Suppressor macrophage treated with lipopolysaccharide for 1 hour (primary cell): ENCODE measurements at regions not wholly inside any gene's neighbourhood (a gene's known extent, or its start where the extent isn't known, plus 50 kb on each side); places are given as distances from the start of the nearest gene placed in this dataset.
"Not testable (repeated sequence)": the region's sequence is repeated elsewhere in the genome, so short reads cannot be mapped to it uniquely, and the experiment has no call there.

ENCODE experiments used
- DNase-seq, 3 donors: peaks; one replicate each; pipeline ENCODE4 v3.0.0-alpha.2; 2020 to 2022

DNA sequence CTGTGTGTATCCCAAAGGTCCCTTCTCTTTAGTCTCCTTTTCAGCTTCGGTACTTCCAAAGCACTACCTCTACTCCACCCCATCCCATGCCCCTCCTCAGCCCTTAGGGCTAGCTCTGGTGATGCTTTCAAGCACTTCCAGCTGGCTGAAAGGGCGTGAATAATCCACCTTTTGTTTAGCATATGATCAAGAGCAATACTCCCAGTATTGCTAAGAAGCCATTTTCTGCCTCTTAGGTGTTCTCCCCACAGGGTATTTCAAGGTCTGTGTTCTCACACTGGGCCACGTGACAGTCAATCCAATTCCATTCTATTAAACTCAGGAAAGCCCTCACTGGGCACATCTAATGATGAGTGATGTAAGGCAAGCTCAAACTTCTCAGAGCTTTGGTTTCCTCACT lies 298.5 kb upstream of the PROX1 start:
- DNase-seq = no peak

DNA sequence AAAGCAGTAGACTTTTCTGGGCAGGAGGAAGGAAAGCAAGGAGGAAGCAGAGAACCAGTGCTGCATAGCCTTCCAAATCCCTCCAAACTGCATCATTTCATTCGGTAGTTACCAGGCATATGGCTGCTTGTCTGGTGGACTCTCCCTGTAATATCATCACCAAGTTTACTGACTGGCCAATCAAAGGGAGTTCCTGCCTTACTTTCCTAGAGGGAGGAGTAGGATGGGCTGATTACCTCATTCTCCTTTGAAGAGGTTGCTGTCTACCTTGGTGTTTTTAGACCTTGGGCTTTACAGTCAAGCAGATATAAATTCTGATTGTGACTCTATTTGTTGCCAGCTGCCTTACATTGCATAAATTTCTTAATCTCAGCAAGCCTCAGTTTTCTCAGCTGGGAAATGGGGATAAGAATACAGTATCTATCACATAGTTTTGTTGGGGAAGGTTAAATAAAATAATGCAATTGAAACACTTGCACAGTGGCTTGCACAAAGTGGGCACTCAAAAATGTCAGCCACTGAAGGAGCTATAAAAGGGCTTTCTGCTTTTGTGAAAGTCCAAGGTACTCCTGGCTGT lies 297.3 kb upstream of the PROX1 start:
- DNase-seq = no peak

DNA sequence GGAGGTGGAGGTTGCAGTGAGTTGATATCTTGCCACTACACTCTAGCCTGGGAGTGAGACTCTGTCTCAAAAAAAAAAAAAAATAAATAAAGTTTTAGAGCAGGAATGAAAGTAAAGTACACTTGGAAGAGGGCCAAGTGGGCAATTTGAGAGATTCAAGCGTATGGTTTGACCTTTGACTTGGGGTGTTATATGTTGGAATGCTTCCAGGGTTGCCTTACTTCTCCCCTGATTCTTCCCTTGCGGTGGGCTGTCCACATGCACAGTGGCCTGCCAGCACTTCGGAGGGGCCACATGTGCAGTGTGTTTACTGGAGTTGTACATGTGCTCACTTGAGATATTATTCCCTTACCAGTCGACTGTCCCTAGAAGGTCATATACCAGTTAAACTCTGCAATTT lies 295.5 kb upstream of the PROX1 start:
- DNase-seq = no peak

DNA sequence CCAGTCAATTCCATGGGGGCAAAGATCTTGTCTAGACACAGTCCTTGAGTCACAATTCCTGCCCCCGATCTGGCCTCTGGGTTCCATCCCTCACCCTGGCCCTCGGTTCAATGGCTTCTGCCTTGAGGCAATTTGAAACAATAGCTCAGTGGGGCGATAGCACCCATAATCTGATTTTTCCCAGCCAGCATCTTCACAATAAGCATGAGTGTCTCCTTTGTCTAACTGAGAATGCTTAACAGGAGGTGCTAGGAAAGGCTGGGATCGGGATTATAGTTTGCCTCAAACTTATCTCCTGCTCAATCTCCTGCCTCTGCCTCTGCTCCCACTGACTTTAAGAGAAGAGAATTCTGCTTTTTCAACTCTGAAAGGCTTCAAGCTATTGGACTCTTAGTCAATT lies 293.9 kb upstream of the PROX1 start:
- no peak for DNase-seq

DNA sequence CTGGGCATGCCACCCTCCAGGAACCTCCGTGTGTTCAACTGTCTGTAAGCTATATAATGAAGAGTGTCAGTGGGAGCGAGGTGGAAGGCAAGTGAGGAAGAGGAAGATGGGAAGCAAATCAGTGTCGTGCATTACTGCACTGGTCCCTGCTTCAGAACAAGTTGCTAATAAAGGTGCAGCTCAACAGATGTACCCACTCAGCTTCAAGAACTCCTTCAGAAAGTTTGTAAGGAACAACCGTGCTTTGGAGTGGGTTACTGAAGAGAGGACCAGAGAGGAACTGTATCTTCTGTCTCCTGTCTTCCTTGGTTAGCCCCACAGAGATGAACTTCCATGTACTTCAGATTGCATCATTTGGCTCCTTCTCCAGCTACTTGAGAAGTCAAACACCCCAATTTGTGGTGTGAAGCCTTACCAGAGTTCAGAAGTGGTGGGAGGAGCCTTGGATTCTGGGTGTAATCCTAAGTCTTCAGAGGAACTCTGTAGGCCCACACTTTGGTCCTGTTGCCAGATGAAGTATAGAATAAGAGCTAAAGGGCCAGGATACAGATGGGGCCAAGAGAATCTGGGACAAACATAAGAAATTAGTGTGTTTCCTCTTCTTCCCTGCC lies 290.5 kb upstream of the PROX1 start:
- DNase-seq = no peak

DNA sequence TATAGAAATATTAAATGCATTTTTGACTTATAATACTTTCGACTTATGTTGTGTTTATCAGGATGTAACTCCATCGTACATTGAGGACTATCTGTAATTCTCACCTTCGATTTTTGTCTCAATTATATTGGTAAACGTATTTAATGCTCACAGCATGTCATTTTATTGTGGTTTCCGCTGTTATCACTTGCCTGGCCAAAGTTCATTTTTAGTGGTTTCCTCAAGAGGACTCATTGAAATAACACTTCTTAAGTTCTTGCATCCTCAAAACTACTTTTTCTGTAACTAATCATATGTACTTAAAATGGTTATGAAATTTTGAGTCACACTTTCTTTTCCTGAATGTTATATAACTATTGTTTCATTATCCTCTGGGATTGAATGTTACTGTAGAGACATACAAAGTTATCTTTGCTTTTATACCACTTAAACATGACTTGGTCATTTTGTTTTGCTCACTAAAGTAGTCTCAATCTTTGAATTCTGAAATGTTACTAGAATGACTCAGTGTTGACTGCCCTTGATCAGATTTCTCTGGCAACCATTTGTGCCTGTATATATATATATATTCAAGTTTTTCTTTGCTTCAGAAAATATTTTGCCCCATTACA lies 289.6 kb upstream of the PROX1 start:
- no peak for DNase-seq

DNA sequence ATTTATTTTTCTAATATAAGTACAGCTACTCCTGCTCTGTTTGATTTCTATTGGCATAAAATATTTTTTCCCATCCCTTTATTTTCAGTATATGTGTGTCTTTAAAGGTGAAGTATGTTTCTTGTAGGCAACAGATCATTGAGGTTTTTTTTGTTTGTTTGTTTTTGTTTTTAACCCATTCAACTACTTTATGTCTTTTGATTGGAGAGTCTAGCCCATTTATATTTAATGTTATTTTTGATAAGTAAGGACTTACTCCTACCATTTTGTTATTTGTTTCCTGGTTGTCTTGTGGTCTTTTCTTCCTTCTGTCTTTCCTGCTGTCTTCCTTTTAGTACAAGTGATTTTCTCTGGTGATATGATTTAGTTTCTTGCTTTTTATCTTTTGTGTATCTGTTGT lies 285.1 kb upstream of the PROX1 start:
- no peak for DNase-seq

DNA sequence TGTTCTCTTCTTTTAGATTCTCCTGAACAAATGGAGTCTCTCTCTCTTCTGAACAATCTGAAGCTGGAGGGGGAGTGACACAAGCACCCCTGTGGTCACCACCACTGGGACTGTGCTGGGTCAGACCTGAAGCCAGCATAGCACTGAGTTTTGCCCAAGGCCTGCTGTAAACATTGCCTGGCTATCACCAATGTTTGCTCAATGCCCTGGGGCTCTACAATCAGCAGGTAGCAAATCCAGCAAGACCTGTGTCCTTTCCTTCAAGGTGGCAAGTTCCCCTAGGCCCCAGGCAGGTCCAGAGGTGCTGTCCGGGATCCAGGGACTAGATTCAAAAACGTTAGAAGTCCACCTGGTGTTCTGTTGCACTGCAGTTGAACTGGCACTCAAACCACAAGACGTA lies 282.8 kb upstream of the PROX1 start:
- DNase-seq = no peak

DNA sequence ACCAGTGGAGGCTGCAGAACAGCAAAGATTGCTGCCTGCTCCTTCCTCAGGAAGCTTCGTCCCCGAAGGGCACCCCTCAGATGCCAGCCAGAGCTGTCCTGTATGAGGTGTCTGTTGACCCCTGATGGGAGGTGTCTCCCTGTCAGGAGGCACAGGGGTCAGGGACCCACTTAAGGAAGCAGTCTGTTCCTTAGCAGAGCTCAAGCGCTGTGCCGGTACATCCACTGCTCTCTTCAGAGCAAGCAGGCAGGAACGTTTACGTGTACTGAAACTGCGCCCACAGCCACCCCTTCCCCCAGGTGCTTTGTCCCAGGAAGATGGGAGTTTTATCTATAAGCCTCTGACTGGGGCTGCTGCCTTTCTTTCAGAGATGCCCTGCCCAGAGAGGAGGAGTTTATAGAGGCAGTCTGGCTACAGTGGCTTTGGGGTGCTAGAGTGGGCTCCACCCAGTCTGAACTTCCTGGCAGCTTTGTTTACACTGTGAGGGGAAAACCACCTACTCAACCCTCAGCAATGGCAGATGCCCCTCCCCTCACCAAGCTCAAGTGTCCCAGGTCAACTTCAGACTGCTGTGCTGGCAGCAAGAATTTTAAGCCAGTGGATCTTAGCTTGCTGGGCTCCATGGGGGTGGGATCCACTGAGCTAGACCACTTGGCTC lies 275.8 kb upstream of the PROX1 start:
- not testable (repeated sequence) for DNase-seq

DNA sequence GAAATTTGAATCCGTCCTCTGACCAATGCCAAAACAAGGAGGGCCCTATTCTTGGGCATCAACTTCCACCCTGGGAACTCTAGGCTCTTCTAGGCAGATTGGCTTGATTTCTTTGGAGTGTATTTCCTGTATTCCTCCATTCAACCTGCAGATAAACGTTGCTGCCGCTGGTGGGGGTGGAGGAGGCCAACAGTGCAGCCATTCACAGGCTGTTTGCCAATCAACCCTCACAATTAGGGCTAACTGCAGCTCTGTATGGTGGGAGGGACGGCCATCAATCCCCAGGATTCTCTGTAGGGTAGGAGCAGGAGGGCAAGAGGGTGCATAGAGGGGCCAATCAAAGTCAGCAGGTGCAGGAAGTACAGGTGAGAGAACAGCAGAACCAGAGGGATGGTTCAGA lies 273.1 kb upstream of the PROX1 start:
- DNase-seq = no peak

DNA sequence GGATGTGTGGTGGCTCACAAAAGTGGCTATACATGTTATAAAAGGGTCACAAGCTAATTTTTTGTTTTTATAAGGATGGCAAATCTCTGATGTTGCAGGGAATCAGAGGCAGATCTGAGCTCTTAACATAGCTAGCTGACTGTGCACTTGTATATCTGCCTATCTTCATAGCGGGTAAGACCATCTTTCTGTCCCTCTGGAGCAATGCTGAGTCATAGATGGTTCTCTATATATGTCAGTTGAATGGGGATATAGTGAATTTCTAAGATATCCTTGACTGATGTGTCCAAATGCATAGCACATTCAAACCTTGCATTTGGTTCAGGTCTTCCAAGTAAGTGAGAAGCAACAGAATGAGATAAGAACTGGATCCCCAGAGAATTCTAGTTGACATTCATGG lies 272.6 kb upstream of the PROX1 start:
- no peak for DNase-seq

DNA sequence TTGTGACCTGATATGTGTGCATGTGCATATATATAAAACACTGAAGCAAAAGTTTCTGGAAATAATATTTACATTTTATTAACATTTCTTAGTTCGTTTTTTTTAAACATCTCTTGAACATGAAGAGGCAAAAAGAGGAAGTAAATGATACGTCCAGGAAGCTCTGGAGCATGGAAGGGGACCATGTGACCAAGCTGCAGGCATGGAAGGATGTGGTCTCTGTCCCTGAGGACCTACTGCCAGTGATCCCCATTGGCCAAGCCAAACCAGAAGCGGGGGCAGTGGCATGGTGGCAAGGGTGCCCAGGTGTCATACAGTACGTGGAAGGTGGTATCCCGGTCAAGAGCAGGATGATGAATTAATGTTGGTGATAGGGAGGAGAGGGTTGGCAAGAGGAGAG lies 268.3 kb upstream of the PROX1 start:
- DNase-seq = no peak

DNA sequence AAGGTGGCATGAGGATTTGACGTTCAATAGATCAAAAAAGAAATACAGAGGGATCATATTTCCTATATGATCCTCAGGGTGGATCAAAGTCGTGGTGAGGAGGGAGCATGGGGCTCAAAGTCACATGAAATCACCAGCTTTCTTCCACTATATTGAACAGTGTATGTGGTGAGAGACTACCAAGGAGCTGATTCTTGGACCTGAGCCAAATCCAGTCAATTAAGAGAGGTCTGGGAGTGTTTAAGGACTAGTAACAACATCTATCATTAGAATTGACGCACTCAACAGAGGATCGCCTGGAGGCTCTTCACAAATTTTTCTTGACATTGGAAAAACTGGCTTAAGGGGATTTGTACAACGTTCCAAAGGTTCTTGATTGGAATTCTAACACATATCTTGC lies 267.7 kb upstream of the PROX1 start:
- DNase-seq = no peak

DNA sequence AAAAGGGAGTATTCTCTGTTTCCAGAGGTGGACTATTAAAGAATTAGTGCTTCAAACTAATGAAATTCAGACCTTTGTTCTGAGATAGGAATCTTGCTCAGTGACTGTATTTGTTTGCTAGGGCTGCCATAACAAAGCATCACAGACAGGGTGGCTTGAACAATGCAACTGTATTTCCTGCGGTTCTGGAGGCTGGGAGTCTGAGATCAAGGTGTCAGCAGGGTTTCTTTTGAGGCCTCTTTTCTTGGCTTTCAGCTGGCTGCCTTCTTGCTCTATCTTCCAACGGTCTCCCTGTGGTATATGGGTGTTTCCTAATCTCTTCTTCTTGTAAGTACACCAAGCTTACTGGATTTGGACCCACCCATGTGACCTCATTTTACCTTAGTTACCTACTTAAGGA lies 264.6 kb upstream of the PROX1 start:
- no peak for DNase-seq

DNA sequence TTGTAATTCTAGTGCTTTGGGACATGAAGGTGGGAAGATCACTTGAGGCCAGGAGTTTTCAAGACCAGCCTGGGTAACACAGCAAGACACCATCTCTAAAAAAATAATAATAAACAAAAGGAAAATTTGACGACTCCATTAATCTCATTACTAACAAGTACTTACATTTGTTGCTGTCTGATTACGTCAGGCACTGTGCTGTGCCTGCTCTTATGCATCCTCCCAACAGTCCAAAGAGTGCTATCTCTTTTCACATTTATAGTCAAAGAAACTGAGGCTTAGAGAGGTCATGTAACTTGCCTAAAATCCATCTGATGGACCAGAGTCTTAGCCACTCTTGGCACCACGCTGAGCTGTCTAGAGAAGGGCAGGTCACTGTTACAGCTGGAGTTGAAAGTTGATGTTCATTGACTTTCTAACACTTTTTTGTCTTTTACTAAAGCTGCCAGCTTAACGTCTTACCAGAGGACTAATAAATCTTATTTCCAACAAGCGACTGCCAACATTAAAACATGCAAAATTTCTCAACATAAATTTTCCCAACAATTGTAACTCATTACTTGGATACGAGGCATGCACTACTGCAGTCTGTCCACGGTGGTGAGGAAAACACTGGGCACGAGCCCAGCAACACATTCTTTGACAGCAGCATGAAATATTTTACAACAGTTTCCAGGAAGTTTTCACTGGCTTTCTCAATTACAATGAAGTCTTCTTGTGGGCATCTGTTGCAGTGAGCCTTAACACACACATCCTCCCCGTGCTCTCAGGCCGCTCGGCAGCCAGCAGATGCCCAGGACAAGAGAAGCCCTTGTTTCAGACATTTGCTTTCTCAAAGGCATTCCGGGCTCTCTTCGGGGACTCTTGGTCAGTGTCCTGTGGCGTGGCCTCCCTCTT lies 262.9 kb upstream of the PROX1 start:
- no peak for DNase-seq

DNA sequence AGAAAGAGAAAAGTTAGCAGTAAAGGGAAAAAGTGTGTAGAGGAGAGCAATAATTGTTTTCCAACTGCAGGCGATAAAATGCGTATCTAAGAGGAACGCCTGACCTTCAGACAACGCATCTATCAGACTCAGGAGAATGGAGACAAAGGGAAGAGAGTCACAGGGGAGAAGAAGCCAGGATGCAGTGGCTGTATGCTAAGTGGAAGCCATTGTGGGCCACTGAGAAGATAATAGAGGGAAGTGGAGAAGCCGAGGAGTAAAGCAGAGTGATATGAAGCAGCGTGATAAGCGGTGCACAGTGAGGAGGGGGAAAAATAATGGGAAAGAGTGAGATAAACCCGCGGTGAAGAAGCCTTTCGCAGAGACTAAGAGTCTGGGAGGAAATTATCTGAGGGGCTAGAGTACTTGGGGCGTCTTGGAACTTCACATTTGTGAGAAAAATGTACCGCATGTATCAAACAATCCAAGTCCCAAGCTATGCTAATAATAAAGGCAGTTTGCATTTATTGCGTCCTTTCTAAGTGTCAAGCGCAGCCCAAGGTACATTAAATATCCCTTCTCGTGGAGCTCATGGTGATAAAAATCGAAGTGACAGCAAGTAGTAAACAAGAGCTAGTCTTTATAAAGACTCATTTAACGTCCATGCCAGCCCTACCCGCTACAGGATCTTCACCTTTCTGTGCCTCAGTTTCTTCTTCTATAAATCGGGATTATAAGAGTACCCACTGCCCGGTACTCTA lies 259.8 kb upstream of the PROX1 start:
- no peak for DNase-seq

DNA sequence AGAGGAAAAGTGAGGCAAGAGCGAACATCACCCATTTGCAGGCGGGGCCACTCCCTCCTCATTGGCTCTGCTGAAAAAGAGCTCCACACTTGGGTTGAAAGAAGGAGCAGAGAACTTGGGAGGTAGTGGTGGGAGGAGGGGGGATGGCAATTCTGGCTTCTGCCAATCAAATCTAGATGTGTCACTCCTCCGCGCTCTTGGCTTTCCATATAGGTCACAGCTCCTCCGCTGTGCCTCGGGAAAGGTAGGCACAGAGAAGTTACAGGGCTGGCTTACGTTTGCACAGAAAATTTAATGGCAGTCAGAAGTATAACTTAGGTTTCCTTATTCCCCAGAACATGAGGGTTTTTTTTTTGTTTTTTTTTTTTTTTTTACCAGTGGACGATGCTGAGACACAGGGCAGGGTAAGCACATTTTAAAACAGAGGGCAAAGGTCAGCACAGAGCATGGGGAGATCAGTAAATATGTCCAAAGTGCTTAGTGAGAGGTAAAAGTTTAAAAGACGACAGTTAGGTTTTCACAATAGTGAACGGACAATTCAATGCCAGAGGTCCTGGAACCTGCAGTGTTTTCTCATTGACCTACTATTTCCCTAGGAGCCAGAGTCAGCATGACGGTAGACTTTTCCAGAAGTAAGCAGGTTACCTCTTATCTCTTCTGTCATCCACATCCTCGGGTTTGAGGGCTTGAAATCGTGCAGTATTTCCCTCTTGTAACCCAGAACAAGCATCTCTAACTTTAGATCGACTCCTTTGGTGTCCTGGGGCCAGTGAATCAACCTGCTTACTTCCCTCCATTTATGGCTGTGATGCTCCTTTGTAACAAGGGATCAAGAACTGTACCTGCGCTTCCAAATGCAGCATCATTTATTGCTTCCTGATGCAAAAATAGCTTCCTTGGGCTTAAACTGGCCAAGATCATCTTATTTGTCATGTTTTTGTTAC lies 258.9 kb upstream of the PROX1 start:
- no peak for DNase-seq

DNA sequence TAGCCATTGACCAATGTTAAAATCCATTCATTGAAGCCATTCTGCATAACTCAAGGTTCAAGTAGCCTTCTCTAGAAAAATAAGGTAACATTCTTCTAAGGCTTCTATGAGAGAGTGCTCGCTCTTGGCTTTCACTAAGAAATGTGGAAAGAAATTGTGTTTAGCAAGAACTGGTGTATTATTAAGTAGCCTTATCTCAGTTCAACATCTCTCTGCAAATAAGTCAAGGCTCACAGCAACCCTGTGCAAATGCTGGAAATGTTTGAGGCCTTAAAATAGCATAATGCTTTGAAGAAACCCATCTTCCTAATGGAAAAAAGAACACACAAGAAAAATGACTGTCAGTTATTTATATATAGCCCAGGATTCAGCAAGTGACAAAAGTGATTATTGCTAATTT lies 254.1 kb upstream of the PROX1 start:
- DNase-seq = no peak

DNA sequence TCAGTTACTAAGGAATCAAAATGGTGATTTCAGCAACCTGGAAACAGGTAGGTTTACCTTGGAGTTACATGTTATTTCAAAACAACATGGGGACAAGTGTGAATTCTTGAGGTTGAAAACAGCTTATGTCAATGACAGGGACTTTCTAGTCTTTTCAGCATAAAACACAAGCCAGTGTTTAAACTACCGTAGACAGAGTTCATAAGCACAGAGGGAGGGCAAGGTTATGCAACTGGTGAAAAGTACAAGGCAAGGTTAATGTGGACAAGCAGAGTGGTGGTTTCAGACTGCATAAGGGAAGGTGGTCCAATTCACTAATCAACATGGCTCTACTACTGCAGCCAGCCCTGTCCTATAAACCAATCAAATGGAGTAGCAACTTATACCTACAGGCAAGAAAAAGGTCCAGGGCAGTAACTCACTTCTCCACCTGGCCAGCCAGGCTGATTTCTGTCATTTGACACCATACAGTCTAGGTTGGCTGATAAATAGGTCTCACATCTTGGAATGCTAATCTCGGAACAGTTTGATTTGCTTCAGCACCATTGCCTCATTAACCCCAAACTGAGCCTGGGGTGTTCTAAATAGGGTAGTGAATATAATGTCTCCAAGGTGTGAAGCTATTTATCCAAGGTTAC lies 250.3 kb upstream of the PROX1 start:
- DNase-seq = no peak

DNA sequence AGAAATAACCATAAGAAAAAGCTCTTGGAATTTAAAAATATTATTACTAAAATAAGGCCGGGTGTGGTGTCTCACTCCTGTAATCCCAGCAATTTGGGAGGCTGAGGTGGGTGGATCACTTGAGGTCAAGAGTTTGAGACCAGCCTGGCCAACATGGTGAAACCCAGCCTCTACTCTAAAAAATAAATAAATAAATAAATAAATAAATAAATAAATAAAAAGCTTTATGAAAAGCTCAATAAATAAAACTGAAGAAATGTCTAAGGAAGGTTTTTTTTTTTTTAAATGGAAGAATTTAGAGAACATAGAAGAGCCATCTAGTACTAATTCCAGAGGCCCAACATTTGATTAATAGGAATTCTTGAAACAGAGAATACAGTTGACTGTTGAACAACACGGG lies 249.1 kb upstream of the PROX1 start:
- DNase-seq = no peak

DNA sequence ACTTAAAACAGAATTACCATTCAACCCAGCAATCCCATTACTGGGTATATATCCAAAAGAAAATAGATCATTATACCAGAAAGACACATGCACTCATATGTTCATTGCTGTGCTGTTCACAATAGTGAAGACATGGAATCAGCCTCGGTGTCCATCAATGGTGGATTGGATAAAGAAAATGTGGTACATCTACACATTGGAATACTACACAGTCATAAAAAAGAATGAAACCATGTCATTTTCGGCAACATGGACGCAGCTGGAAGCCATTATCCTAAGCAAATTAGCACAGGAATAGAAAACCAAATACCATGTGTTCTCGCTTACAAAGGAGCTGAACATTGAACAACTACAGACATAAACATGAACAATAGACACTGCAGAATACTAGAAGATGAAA lies 244.8 kb upstream of the PROX1 start:
- DNase-seq = no peak
